ENCODE measurements at regions not wholly inside any gene's neighbourhood (a gene's known extent, or its start where the extent isn't known, plus 50 kb on each side); places are given as distances from the start of the nearest gene placed in this dataset.

GRCh38 chr12:4157122-4157521 is 116.4 kb upstream of the CCND2 start:
- no peak for TF ChIP-seq CTCF (IDR thresholded peaks at IDR 0.05)
- TF ChIP-seq POLR2A (IDR thresholded peaks at IDR 0.05), result no peak
- intact Hi-C loops (cut with DNase I; ENCODE audit: low total_unique reads), result no loop called here

GRCh38 chr12:4156317-4156716 is 117.2 kb upstream of the CCND2 start:
- TF ChIP-seq POLR2A (IDR thresholded peaks at IDR 0.05) (no peak), CTCF (IDR thresholded peaks at IDR 0.05) (no peak)
- Histone ChIP-seq H3K27me3 (no peaks in the 10 kb centered on the region), H3K9me3 (no peaks in the 10 kb centered on the region), H3K4me3 (no peak overlapping the region), H3K36me3 (no peaks in the 10 kb centered on the region), H3K27ac (no peak overlapping the region), H3K4me1 (no peaks in the 10 kb centered on the region)
- no peak for DNase-seq
- intact Hi-C loops (cut with DNase I; ENCODE audit: low total_unique reads), result no loop called here

More at GRCh38 chr12:4157122-4157521, 116.4 kb upstream of the CCND2 start:
- Histone ChIP-seq H3K27me3 (no peaks in the 10 kb centered on the region), H3K4me3 (no peak overlapping the region), H3K9me3 (no peaks in the 10 kb centered on the region), H3K4me1 (no peaks in the 10 kb centered on the region), H3K36me3 (no peaks in the 10 kb centered on the region), H3K27ac (no peak overlapping the region)
- DNase-seq, result no peak

- no peak for DNase-seq
- H3K36me3 ChIP-seq, result no peaks in the 10 kb centered on the region
- no peaks in the 10 kb centered on the region for H3K9me3 ChIP-seq
- no peak overlapping the region for H3K4me3 ChIP-seq
- no peak for TF ChIP-seq CTCF (IDR thresholded peaks at IDR 0.05)
- H3K4me1 ChIP-seq, result no peaks in the 10 kb centered on the region
- no peak overlapping the region for H3K27ac ChIP-seq
- intact Hi-C loops (cut with DNase I; ENCODE audit: low total_unique reads), result no loop called here
- no peaks in the 10 kb centered on the region for H3K27me3 ChIP-seq
Observed at GRCh38 chr12:4154672-4155225, 118.8 kb upstream of the CCND2 start.

GRCh38 chr12:4153343-4153892 is 120.1 kb upstream of the CCND2 start:
- DNase-seq, result no peak
- Histone ChIP-seq H3K36me3 (no peaks in the 10 kb centered on the region), H3K9me3 (no peaks in the 10 kb centered on the region), H3K27ac (no peak overlapping the region), H3K4me3 (no peak overlapping the region), H3K4me1 (no peaks in the 10 kb centered on the region), H3K27me3 (no peaks in the 10 kb centered on the region)
- TF ChIP-seq CTCF (IDR thresholded peaks at IDR 0.05), result no peak
- TF ChIP-seq POLR2A (IDR thresholded peaks at IDR 0.05), result no peak
- intact Hi-C loops (cut with DNase I; ENCODE audit: low total_unique reads), result no loop called here

GRCh38 chr12:4152145-4152795 is 121.3 kb upstream of the CCND2 start:
- Histone ChIP-seq H3K27ac (no peak overlapping the region), H3K4me1 (no peaks in the 10 kb centered on the region), H3K4me3 (no peak overlapping the region), H3K9me3 (no peaks in the 10 kb centered on the region), H3K36me3 (no peaks in the 10 kb centered on the region), H3K27me3 (no peaks in the 10 kb centered on the region)
- intact Hi-C loops (cut with DNase I; ENCODE audit: low total_unique reads), result no loop called here
- DNase-seq, result no peak
- TF ChIP-seq POLR2A (IDR thresholded peaks at IDR 0.05), result no peak

Data from uterus (tissue), 3 donors.